ENCODE measurements at regions not wholly inside any gene's neighbourhood (a gene's known extent, or its start where the extent isn't known, plus 50 kb on each side); places are given as distances from the start of the nearest gene placed in this dataset.

- H3K9me2 ChIP-seq (replicated peaks; ENCODE audit: insufficient read depth, low read length), result no peaks in the 10 kb centered on the region
- H3K27ac ChIP-seq (ENCODE audit: low read depth, low read length), result no peak overlapping the region
- TF ChIP-seq, protein P1, sequence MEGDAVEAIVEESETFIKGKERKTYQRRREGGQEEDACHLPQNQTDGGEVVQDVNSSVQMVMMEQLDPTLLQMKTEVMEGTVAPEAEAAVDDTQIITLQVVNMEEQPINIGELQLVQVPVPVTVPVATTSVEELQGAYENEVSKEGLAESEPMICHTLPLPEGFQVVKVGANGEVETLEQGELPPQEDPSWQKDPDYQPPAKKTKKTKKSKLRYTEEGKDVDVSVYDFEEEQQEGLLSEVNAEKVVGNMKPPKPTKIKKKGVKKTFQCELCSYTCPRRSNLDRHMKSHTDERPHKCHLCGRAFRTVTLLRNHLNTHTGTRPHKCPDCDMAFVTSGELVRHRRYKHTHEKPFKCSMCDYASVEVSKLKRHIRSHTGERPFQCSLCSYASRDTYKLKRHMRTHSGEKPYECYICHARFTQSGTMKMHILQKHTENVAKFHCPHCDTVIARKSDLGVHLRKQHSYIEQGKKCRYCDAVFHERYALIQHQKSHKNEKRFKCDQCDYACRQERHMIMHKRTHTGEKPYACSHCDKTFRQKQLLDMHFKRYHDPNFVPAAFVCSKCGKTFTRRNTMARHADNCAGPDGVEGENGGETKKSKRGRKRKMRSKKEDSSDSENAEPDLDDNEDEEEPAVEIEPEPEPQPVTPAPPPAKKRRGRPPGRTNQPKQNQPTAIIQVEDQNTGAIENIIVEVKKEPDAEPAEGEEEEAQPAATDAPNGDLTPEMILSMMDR (IDR thresholded peaks at IDR 0.05; ENCODE audit: insufficient read depth, low read length, poor library complexity, severe bottlenecking), result no peak
- TF ChIP-seq EZH2phosphoT487 (conservative IDR thresholded peaks at IDR 0.05; ENCODE audit: low read length), result no peak
- no peaks in the 10 kb centered on the region for H3K27me3 ChIP-seq (ENCODE audit: low read length)
- H2AFZ ChIP-seq (ENCODE audit: low read depth, low read length, severe bottlenecking), result no peak overlapping the region
- H3K4me3 ChIP-seq (ENCODE audit: insufficient read depth, low read length, poor library complexity, severe bottlenecking), result no peak overlapping the region
- H3K4me2 ChIP-seq (ENCODE audit: low read depth, low read length, poor library complexity, severe bottlenecking), result no peak overlapping the region
- H3K9me3 ChIP-seq (ENCODE audit: insufficient read depth, low read length), result no peaks in the 10 kb centered on the region
- H3K36me3 ChIP-seq (ENCODE audit: low read length), result no peaks in the 10 kb centered on the region
- H3K9ac ChIP-seq (ENCODE audit: low read length), result no peak overlapping the region
- H4K20me1 ChIP-seq (ENCODE audit: low read depth, low read length), result no peaks in the 10 kb centered on the region
- no peaks in the 10 kb centered on the region for H3F3A ChIP-seq (ENCODE audit: insufficient read depth)
- no peaks in the 10 kb centered on the region for H3K79me2 ChIP-seq (ENCODE audit: insufficient read depth, low read length)
These were observed 111.6 kb downstream of the BTG1 start for GRCh38 chr12:92034083-92034482.

DNA sequence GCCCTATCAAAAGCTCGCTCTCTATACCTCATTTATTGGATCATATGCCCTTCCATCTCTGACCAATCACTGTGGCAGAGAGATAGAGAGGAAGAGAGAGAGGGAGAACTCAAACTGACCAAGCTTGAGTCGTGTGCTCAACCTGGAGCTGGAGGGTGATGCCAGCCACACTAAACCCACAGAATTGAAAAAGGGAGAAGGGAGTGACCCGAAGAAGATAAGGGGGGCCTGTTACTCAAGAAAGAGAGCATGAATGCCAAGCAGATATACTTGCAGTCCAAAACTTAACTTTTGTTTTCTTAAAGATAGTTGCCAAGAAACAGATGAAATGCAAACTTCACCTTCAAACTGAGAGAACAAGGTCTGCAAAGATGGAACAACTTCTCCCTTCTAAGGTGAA is 112.7 kb downstream of the BTG1 start:
- no peaks in the 10 kb centered on the region for H3K9me2 ChIP-seq (replicated peaks; ENCODE audit: insufficient read depth, low read length)
- H3K79me2 ChIP-seq (ENCODE audit: insufficient read depth, low read length), result no peaks in the 10 kb centered on the region
- H3K9ac ChIP-seq (ENCODE audit: low read length), result no peak overlapping the region
- no peaks in the 10 kb centered on the region for H3K36me3 ChIP-seq (ENCODE audit: low read length)
- H3K4me2 ChIP-seq (ENCODE audit: low read depth, low read length, poor library complexity, severe bottlenecking), result no peak overlapping the region
- no peaks in the 10 kb centered on the region for H3K27me3 ChIP-seq (ENCODE audit: low read length)
- TF ChIP-seq, protein P1 (IDR thresholded peaks at IDR 0.05; ENCODE audit: insufficient read depth, low read length, poor library complexity, severe bottlenecking), result no peak
- TF ChIP-seq EZH2phosphoT487 (conservative IDR thresholded peaks at IDR 0.05; ENCODE audit: low read length), result no peak
- no peak overlapping the region for H3K27ac ChIP-seq (ENCODE audit: low read depth, low read length)
- no peak overlapping the region for H3K4me3 ChIP-seq (ENCODE audit: insufficient read depth, low read length, poor library complexity, severe bottlenecking)
- no peaks in the 10 kb centered on the region for H4K20me1 ChIP-seq (ENCODE audit: low read depth, low read length)
- no peaks in the 10 kb centered on the region for H3K9me3 ChIP-seq (ENCODE audit: insufficient read depth, low read length)
- H3F3A ChIP-seq (ENCODE audit: insufficient read depth), result no peaks in the 10 kb centered on the region
- H2AFZ ChIP-seq (ENCODE audit: low read depth, low read length, severe bottlenecking), result no peak overlapping the region

DNA sequence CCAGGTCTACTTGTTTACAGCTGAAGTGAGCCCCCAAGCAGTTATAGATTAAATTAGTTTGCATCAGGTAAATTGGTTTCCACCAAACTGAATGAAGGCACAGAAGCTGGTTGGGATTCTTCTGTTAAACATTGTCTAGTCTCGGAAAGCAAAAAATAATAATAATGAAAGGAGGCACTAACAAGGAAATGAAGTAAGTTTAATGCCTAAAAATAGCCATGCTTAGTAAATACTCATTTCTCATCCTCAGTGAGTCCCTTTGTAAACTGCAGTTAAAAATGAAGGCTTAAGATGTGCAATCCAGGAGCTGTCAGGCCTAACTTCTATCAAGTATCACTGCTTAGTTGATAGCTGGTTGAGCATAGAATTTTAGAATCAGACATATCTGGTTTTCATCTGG is 113.5 kb downstream of the BTG1 start:
- no peaks in the 10 kb centered on the region for H3K36me3 ChIP-seq (ENCODE audit: low read length)
- H2AFZ ChIP-seq (ENCODE audit: low read depth, low read length, severe bottlenecking), result no peak overlapping the region
- H3F3A ChIP-seq (ENCODE audit: insufficient read depth), result no peaks in the 10 kb centered on the region
- no peaks in the 10 kb centered on the region for H3K79me2 ChIP-seq (ENCODE audit: insufficient read depth, low read length)
- no peaks in the 10 kb centered on the region for H4K20me1 ChIP-seq (ENCODE audit: low read depth, low read length)
- TF ChIP-seq, protein P1 (IDR thresholded peaks at IDR 0.05; ENCODE audit: insufficient read depth, low read length, poor library complexity, severe bottlenecking), result no peak
- no peak for TF ChIP-seq EZH2phosphoT487 (conservative IDR thresholded peaks at IDR 0.05; ENCODE audit: low read length)
- H3K27me3 ChIP-seq (ENCODE audit: low read length), result no peaks in the 10 kb centered on the region
- H3K4me2 ChIP-seq (ENCODE audit: low read depth, low read length, poor library complexity, severe bottlenecking), result no peak overlapping the region
- no peak overlapping the region for H3K27ac ChIP-seq (ENCODE audit: low read depth, low read length)
- no peak overlapping the region for H3K9ac ChIP-seq (ENCODE audit: low read length)
- H3K9me2 ChIP-seq (replicated peaks; ENCODE audit: insufficient read depth, low read length), result no peaks in the 10 kb centered on the region
- H3K9me3 ChIP-seq (ENCODE audit: insufficient read depth, low read length), result no peaks in the 10 kb centered on the region
- no peak overlapping the region for H3K4me3 ChIP-seq (ENCODE audit: insufficient read depth, low read length, poor library complexity, severe bottlenecking)

All from SU-DHL-6 (cell line).